Posterior cingulate gyrus (tissue), 11 donors: ENCODE measurements at regions not wholly inside any gene's neighbourhood (a gene's known extent, or its start where the extent isn't known, plus 50 kb on each side); places are given as distances from the start of the nearest gene placed in this dataset.
"Not testable (repeated sequence)": the region's sequence is repeated elsewhere in the genome, so short reads cannot be mapped to it uniquely, and the experiment has no call there.

Experiments
- DNase-seq, 10 donors: peaks; one replicate each; pipeline versions ENCODE4 v3.0.0 to v3.0.0-alpha.2; 2020 to 2021; ENCODE audit warnings: mixed read lengths in 3 of 10
- intact Hi-C: fragments of 100-400 bp; cut with DNase I; formaldehyde crosslinking; loops from one replicate; pipeline ENCODE4 v1.15.1; 2023

DNA sequence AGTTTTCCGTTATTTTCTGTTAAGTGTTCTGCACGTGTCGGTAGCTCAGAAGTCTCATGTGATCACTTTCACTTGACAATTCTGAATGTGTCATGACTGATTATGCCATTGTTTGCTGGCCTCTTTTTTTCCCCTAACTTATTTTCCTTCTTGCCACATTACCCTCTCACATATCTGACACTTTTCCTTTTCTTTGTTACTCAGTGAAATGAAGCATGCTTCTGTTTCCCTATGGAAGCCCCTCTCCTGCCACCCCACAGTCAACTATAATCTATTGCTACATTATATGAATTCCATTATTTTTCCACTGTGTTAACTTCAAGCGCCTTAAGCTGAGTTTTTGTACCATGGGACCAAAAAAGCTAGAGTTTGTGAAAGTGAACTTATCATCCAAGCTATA lies 531.6 kb upstream of the HS3ST5 start:
- no peak for DNase-seq
- intact Hi-C loops: no loop called here

DNA sequence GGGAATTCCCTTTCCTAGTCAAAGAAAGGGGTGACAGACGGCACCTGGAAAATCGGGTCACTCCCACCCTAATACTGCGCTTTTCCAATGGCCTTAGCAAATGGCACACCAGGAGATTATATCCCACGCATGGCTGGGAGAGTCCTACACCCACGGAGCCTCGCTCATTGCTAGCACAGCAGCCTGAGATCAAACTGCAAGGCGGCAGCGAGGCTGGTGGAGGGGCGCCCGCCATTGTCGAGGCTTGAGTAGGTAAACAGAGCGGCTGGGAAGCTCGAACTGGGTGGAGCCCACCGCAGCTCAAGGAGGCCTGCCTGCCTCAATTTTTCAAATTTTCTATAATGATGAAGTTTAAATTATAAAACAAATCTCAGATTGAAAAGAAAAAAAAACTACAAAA lies 522.7 kb upstream of the HS3ST5 start:
- DNase-seq: peak in 3 of 10 donors; percentile 60 to 80 (median 65)
- intact Hi-C loops: not testable (repeated sequence)

DNA sequence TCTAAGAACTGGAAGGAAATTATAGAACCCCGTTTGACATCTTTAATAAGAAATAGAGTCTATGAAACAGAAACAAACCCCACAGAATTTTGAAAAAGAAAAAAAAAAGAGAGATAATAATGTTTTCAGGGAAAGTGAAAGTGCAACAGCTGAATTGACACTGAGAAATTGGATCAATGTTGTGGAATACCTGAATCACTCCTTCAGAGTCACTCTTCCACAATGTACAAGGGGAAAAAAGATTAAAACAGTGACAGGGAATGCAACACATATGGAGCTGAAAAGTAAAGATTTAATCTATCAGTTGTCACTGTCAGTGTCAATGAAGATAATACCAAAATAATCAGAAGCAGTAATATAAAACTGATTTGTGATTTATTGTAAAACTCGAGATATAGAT lies 520.8 kb upstream of the HS3ST5 start:
- intact Hi-C loops: no loop called here
- DNase-seq: no peak

DNA sequence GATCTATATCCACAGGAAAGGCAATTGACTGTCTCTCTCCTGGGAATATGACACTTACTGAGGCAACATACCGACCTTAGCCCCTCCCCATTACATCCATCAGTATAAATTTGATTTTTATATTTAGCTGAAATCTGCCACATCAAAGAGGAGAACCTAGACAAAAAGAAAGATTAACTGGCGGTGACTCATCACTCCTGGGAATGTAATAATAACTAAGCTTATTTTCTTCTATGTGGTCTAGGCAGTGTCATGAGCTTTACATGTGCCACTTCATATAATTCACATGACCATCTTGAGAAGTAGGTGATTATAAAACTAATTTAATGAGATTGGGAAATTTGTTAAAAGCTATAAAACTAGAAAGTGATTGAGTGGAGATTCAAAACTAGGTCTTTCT lies 520.0 kb upstream of the HS3ST5 start:
- intact Hi-C loops: no loop called here
- DNase-seq: no peak

DNA sequence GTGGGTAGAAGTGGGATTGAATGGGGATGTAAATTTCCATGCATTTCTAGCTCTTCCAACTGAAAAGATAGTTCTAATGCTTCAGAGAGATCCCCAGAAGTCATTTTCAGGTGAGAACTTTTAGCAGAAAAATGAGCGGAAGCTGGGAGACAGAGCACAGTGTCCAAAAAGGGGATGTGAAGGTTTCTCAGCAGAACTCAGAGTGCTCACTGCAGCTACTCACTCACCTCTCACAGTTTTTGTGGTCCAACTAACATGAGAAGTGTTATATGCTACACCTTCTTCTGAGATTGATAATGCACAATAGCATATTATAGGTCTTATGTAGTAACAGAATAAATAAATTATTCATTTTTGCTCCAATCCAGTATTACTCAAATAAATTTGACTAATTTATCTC lies 519.2 kb upstream of the HS3ST5 start:
- intact Hi-C loops: no loop called here
- DNase-seq: no peak

DNA sequence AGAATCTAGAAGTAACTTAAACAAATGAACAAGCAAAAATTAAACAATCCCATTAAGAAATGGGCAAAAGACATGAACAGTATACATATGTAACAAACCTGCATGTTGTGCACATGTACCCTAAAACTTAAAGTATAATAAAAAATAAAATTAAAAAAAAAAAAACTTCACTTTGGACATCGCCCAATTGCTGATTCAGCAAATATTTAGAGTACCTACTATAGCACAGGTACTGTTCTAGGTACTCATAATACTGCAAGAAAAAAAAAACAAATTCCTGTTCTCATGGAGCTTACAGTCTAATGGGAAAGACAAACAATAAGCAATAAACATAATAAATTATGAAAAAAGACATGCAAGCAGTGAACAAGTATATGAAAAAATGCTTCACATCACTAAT lies 501.5 kb upstream of the HS3ST5 start:
- intact Hi-C loops: no loop called here
- DNase-seq: no peak

- no peak for DNase-seq
- intact Hi-C loops: no loop called here
Measured at GRCh38 chr6:114839019-114839418, 496.2 kb upstream of the HS3ST5 start.

- no peak for DNase-seq
- intact Hi-C loops: no loop called here
Measured at GRCh38 chr6:114833211-114833610, 490.4 kb upstream of the HS3ST5 start.

- no peak for DNase-seq
Measured at GRCh38 chr6:114830515-114830914, 487.7 kb upstream of the HS3ST5 start.

DNA sequence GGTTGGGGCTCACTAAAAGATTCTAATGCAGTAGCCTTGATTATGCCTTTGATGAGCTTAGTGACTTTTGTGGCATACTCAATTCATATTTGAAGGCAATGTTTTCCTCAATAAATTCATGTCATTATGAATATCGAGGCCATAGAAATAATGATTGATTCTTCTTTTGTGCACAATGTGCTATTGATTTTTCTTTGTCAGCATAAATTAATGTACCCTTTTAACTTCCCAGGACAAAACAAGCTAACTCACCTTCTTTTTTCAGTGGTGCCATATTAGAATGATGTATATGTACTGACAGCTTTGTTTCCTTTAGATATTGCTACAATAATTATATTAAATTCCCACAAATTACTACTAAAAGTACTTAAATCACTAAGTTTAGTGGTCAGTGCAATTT lies 484.3 kb upstream of the HS3ST5 start:
- DNase-seq: no peak
- intact Hi-C loops: no loop called here

More at GRCh38 chr6:114830515-114830914, 487.7 kb upstream of the HS3ST5 start:
- intact Hi-C loops: no loop called here

DNA sequence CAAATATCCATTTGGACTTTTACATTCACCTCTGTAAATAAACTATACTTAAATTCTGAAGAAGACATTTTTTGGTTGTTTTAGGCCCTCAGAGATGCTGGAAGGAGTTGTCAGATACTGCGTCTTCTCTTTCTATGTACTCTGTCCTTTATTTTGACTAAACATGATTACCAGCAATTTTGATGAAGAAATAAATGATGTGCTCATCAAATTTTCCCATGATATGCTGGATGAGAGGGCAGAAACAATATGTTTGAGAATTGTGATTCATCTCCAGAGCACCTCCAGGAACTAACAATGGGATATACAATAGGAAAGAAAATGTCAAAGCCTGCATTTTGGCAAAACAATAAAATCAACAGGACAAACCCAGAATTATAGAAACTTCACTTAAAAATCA lies 481.6 kb upstream of the HS3ST5 start:
- DNase-seq: no peak
- intact Hi-C loops: no loop called here

DNA sequence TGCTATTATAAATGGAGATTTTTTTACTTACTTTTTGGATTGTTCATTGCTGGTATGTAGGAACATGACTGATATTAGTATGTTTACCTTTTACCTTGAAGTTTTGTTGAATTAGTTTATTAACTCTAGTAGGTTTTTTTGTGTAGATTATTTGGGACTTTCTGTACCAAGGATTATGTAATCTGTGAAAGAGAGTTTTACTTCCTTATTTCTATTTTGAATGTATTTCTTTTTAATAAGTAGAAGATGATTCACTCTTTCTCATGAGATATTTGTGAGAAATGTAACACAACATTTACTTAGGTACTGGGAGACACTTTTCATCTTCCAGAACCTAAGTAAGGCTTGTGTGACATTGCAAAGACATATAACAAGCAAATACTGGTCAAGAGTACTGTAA lies 473.9 kb upstream of the HS3ST5 start:
- intact Hi-C loops: no loop called here
- DNase-seq: no peak

GRCh38 chr6:114810468-114810867 lies 467.6 kb upstream of the HS3ST5 start:
- DNase-seq: no peak
- intact Hi-C loops: no loop called here

DNA sequence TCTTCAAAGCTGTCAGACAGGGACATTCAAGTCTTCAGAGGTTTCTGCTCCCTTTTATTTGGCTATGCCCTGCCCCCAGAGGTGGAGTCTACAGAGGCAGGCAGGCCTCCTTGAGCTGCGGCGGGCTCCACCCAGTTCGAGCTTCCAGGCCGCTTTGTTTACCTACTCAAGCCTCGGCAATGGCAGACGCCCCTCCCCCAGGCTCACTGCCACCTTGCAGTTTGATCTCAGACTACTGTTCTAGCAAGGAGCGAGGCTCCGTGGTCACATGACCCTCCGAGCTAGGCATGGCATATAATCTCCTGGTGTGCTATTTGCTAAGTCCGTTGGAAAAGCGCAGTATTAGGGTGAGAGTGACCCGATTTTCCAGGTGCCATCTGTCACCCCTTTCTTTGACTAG lies 462.6 kb upstream of the HS3ST5 start:
- DNase-seq: peak in 2 of 10 donors; percentile 50 to 55
- intact Hi-C loops: not testable (repeated sequence)

DNA sequence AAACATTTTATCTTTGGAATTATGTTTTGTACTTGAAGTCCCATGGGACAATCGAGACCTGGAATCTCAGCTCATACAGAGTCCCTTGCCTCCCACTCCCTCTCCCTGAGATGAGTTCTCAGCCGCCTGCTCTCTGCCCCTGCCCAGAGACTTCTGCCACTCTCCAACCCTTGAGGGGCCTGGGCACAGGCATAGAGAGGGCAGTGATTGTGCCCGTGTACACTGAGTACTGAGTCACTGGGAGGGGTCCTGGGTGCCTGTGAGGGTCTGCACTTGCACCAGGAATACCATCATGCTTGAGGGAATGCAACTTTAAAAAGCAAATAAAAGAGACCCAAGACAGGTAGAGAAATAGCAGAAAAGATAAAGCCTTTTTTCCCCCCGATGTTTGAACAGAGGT lies 453.8 kb upstream of the HS3ST5 start:
- peak in 1 of 10 donors; percentile 45 for DNase-seq
- intact Hi-C loops: no loop called here

GRCh38 chr6:114793428-114793827 lies 450.6 kb upstream of the HS3ST5 start:
- DNase-seq: no peak
- intact Hi-C loops: no loop called here

GRCh38 chr6:114785235-114786127 lies 442.7 kb upstream of the HS3ST5 start:
- intact Hi-C loops: no loop called here
- DNase-seq: no peak

GRCh38 chr6:114783783-114784182 lies 441.0 kb upstream of the HS3ST5 start:
- no peak for DNase-seq
- intact Hi-C loops: no loop called here

DNA sequence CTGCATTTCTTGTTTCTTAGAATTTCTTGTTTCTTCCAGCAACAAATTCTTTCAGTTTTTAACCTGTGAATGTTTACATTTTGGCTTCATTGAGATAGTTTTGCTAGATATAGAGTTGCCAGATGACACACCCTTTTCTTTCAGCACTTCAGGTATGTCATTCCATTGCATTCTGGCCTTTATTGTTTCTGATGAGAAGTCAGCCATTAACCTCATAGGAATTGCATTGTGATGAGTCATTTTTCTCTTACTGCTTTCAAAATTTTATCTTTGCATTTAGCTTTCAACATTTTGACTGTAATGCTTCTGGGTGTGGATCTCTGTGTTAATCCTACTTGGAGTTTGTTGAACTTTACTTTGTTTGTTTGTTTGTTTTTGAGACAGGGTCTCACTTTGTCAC lies 440.3 kb upstream of the HS3ST5 start:
- intact Hi-C loops: no loop called here
- DNase-seq: no peak

DNA sequence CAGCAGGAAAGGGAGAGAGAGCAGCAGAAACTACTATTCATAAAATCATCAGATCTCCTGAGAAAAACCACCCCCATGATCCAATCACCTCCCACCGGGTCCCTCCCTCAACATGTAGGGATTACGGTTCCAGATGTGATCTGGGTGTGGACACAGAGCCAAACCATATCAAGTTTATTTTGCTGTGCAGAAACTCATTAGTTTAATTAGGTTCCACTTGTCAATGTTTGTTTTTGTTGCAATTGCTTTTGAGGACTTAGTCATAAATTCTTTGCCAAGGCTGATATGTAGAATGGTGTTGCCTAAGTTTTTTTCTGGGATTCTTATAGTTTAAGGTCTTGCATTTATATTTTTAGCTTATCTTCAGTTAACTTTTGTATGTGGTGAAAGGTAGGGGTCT lies 422.0 kb upstream of the HS3ST5 start:
- intact Hi-C loops: no loop called here
- no peak for DNase-seq

DNA sequence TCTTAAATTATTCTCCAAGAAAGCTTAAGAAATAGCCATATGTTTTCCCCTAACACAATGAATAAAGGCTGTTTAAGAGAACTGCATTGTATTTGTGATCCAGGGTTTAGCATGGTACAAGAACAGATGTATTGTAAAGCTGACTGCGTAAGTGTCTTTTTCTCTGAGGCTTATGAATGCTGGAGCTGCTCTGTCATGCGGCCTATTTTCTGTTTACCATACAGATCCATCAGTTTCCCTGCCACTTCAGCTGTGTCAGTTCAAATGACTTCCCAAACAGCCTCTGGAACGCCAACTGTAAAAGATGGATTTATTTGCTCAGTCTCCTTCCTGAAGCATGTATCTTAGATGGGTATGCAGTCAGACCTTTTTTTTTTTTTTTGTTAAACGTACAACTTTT lies 419.3 kb upstream of the HS3ST5 start:
- intact Hi-C loops: no loop called here
- DNase-seq: no peak

- intact Hi-C loops: loop anchor here (1.0 to 5.0 kb wide), 2 partner anchors 1148 to 1349 kb away; no protein-coding TSS in a partner anchor
- peak in 6 of 10 donors; percentile 34 to 75 (median 57) for DNase-seq
Measured at GRCh38 chr6:114747995-114748625, 405.3 kb upstream of the HS3ST5 start.
